DND-41 (cell line): ENCODE measurements at regions not wholly inside any gene's neighbourhood (a gene's known extent, or its start where the extent isn't known, plus 50 kb on each side); places are given as distances from the start of the nearest gene placed in this dataset.

Source experiments
- CTCF ChIP-seq: IDR thresholded peaks from 2 replicates; pipeline ENCODE4 v1.5.1; 2012; ENCODE audit warnings: borderline replicate concordance, low read length, moderate library complexity, mild to moderate bottlenecking; ENCODE audit not compliant: poor library complexity, severe bottlenecking; ENCODE audit errors: extremely low read depth
- EZH2 ChIP-seq: IDR thresholded peaks from 3 replicates; pipeline ENCODE4 v1.6.1; 2012; ENCODE audit warnings: borderline replicate concordance, low read depth, mild to moderate bottlenecking, moderate library complexity, low read length, inconsistent platforms; ENCODE audit not compliant: severe bottlenecking

- no peak for TF ChIP-seq CTCF
- TF ChIP-seq EZH2 = no peak
These were observed 831.0 kb upstream of the EEF2KMT start for GRCh38 chr16:5928476-5929065.
